HG02938 (cell line): ENCODE measurements at regions not wholly inside any gene's neighbourhood (a gene's known extent, or its start where the extent isn't known, plus 50 kb on each side); places are given as distances from the start of the nearest gene placed in this dataset.

Source experiments
- ATAC-seq: cut with Tn5 transposase; IDR thresholded peaks from one replicate; pipeline ENCODE4 v1.9.1; 2021; ENCODE audit warnings: mild to moderate bottlenecking, moderate library complexity; ENCODE audit not compliant: unreplicated experiment

DNA sequence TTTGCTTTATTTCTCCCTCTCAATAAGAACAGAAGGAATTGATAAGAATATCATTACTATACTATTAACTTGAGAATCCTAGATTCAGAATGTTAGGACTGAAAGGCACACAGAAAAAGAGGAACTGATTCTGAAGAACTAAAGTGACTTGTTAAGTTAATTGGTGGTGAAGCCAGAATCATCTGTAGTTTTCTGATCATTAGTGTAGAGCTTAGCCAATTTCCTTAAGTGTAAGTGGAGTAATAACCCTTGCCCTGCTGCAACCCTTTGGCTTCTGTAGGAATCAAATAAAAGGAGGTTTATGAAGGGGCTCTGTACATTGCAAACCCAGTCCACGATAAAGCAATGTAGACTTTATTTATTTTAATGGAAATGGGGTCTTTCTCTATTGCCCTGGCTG lies 1186.0 kb downstream of the SORCS3 start:
- no peak for ATAC-seq

- no peak for ATAC-seq
Measured at GRCh38 chr10:105807935-105808587, 1167.0 kb downstream of the SORCS3 start.

GRCh38 chr10:105803206-105803605 lies 1162.1 kb downstream of the SORCS3 start:
- no peak for ATAC-seq

DNA sequence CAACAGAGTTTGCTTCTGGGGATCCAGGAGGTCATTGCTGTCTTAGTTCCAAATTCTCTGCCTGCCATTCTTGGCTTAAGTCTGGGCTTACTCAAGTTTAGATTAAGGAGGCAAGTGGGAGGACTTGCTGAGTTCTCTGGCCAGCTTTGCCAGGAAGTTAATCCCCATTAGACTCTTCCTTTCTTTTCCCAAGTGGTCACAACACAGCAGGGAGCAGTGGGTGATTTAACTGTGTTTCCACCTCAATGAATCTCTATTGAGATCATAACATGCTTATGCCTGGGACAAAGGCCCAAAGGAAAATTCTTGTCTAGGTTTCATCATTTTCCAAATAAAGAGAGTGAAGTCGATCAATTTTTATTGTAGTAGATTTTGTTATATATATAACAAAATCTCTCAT lies 1159.6 kb downstream of the SORCS3 start:
- ATAC-seq: no peak

DNA sequence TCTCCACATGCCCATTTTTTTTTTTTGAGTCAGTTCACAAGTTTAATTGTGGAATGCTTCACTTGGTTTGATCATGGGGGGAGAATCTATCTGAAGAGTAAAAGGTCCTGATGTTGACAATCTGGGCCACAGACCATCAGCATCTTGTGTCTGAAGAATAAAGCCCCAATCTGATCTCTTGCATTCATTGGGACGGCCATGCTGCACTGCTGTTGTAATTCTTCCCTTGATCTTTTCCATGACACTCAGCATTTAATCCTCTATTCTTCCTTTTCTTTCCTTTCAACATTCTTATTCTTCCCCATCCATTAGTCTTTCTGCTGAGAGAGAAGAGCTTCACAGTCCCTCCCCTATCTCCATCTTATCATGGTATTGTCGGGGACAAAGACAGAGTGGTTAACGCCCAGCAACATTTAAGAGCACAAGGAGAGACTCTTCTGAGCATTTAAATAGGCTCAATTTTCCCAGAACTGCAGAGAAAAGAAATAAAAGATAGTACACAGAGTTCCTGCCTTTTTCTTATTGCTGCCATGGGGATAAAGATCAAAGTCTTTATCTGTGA lies 1157.3 kb downstream of the SORCS3 start:
- ATAC-seq: no peak

DNA sequence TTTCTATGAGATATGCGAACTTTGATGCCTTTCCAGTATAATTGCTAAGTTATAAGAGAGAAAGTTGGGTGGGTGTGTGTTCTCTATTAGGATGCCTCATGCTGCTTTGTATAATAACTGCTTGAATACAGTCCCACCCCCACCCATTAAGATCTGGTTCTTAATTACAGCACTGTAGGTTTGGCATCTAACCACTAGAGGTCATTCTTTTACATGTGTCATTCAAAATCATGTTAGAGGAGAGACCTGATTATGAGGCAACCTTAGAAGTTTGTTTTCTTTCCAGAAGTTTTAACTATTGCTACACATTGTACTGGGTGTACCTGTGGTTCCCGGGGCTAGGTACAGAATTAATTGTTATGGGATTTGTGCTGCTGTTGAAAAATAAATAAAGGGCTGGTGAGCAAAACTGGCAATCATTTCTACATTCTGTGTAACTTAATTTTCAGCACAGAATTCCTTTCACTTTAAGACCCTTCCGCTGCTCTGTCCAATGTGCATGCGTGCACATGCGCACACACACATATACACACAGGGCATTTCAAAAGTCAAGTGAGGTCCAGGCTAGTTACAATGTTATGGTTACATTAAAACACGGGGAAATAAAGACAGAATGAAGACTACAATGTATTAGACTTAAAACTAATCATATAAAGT lies 1156.3 kb downstream of the SORCS3 start:
- ATAC-seq: no peak

GRCh38 chr10:105793071-105793470 lies 1152.0 kb downstream of the SORCS3 start:
- ATAC-seq: no peak

DNA sequence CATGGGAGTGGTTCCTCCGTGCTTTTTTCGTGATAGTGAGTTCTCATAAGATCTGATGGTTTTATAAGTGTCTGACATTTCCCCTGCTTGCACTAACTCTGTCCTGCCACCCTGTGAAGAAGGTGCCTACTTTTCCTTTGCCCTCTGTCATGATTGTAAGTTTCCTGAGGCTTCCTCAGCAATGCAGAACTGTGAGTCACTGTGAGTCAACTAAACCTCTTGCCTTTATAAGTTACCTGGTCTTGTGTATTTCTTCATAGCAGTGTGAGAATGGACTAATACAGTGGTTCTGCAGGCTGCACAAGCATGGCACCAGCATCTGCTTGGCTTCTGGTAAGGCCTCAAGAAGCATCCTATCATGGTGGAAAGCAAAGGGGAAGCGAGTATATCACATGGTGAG lies 1144.6 kb downstream of the SORCS3 start:
- no peak for ATAC-seq

DNA sequence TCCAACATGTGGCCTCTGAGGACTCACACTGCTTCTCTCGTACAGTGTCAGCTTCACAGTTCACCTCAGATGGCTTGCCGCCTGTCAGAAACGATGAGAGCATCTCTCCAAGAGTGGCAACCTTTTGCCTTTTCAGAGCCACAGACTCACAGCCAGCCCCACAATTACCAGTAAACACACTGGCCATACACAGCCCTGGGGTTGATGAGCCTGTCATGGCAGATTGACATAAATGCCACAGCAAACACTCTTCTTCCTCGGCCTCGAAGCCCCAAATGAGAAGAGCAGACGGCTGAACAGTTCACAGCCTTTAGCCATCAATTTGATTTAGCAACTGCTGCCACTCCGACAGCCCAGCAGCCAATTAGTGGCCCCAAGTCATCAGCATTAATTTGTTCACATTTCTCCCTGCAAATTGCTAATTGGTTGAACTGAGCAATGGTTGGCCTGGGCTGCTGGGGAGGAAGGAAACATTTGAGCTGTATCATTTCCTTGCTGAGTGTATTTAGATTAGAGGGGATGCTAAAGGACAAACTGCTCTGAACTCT lies 1142.9 kb downstream of the SORCS3 start:
- no peak for ATAC-seq

- no peak for ATAC-seq
Measured at GRCh38 chr10:105774881-105775280, 1133.8 kb downstream of the SORCS3 start.

- ATAC-seq: no peak
Measured at GRCh38 chr10:105774351-105774750, 1133.3 kb downstream of the SORCS3 start.

DNA sequence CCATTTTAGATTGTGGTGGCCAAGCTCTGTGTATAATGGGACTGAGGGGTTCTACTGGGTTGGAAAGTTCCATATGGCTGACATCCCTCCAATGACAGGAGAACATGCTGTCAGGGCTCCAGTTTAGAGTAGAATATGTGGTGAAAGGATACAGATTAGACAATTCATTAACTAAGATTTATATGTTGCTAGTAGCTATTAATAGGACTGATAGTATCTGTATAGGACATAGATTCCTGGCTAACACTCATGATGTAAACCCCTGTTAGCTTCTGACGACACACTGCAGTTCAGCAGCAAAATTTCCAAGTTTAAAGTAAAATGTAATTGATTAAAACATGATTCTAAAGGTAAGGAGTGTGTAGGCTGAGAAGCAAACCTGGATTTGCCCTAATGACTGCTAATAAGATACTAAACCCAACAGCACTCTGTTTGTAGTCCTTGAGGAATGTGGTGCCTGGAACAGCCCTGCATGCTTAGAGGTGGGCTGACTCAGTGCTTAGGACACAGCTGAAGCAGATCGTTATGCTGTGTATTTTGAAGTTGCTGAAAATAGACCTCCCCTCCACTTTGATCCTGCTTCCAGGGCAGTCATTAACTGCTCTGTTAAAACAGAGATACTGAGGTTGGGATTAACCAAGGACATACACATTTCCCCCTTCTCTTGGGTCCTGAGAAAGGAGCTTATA lies 1129.6 kb downstream of the SORCS3 start:
- ATAC-seq: no peak

DNA sequence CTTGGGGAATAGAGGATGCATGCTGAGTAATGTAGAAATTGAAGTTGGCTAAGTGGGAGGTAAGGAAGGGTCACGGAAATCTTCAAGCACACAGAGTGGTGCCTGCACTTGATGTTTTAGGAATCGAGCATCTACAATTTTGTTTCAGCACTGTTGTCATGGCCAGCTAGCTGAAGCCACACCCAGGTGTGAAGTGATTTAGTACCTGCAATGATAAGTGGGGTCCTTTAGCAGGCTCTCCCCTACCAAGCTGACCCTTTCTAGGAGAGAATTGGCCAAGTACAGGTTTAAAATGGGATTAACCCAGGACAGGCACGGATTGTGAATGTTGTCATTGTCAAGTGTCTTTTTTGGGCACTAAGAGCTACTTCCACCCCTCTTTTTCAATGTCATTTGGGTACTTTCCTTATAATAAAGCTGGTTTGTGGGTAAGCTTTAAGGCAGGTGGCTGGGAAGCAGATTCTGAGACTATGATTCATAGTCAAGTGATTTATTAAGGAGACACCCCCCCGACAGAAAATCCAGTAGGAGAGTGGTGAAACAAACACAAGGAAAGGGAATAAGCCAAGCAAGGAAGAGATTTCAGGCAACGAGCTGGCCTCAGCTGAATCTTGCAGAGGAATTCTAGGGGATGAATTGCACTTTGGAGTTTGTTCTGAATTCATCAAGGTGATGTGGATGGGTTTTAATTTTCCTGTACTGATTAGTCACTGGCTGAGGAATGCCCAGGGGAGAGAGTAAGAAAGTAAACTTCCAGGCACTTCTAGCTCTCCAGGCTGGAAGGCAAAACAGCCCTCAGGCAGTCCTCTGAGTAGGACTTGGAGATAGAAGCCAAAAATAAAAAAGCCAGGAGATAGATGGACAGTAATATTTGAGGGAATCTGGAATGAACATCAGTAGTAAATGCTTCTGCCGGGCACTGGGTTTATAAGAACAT lies 1128.4 kb downstream of the SORCS3 start:
- ATAC-seq: no peak

DNA sequence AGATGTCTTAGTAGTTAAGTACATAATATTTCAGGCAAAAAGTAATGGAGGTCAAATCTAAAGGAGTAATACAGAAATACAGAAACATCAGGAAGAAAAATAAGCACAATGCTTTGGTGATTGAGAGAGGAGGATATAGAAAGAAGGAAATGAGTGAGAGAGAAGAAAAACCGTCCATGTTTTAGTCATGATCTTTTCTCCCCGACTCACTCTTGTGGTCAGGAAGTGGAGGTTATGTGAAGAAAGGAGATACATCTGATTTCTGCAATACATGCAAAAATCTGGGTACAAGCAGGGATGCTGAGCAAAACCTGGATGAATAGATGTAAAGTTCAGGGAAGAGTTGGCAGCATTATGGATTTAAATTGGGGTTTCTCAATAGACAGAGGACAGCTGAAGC lies 1122.5 kb downstream of the SORCS3 start:
- ATAC-seq: no peak

- no peak for ATAC-seq
Measured at GRCh38 chr10:105761576-105762260, 1120.6 kb downstream of the SORCS3 start.

DNA sequence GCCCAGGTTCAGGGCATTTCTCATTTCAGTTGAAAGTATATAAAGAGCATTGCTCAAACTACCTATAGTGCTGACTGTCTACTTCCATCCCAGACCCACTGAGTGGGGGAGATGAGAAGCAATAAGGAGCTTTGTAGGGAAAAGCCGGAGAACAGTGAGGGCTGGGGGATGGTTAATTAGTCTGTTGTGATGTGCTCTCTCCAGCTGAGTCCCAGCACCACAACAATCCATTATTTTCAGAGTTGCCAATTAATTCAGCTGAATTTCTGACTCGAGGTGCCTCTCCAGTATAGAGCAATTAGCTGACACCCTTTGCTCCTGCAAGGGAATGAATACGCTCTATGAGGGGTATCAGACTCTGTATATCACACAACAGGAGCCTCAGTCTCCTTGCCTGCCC lies 1118.6 kb downstream of the SORCS3 start:
- no peak for ATAC-seq

DNA sequence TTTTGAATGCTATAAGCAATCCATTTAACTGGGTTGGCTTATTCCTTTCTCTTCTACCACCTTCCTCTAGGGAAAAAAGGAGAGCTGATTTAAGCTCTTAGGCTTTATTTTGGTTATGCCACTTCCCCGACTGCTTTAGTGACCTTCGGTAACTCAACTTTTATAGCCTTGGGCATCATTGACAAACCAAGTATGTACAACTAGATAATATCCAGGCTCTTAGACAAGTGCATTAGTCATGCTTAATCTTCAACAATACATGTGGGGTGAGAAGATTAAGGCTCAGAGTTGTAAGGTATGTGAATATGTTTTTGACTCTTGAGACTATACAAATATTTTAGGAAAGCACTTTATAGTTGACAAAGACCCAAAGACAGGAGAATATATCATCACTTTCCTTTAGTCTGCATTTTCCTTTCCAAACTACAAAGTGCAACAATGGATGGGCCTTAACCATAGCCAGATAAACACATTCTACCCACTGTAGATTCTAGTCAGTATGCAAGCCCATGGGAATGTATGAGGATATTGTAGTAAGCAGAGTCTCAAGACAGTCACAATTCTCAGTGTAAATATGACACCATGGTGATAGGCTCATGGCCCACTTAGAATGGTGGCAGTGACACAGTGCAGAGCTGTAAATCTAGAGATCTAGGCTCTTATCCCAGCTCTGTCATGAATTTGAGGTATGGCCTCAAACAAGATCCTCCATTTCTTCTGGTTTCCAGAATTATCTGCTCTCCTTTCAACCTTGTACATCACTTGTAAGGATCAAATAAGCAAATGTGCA lies 1117.3 kb downstream of the SORCS3 start:
- no peak for ATAC-seq

DNA sequence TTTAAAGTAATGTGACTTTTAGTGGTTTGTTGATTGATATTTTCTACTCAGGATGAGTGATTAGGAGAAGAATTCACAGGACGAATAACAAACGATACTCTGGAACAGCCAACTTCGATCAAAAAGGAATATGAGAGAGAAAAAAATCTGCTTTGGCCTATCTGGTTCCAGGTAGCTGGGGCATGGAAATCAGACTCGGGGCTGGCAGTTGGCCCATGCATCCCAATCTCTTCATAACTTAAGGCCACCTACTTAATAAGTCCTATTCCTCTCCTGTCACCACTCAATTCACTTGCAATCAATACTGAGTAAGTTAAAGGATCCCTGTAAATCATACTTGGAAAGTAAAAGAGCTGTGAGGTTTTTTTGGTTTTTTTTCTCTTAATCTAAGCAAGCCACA lies 1116.2 kb downstream of the SORCS3 start:
- ATAC-seq: no peak

- ATAC-seq: no peak
Measured at GRCh38 chr10:105756386-105756785, 1115.3 kb downstream of the SORCS3 start.
